PC-9 (cell line): ENCODE measurements at regions not wholly inside any gene's neighbourhood (a gene's known extent, or its start where the extent isn't known, plus 50 kb on each side); places are given as distances from the start of the nearest gene placed in this dataset.

Source experiments
- BruUV-seq: library from RNA; stranded (reverse); fragments of 400-500 nt; replicated peaks from 2 replicates; lab custom pipeline; 2021; lab: Mats Ljungman, UMichigan
- CTCF ChIA-PET: fragments of 300-600 bp; sonication (Branson Sonifier 250); formaldehyde crosslinking; loops from one replicate; lab custom pipeline; 2022; ENCODE audit warnings: antibody characterized with exemption; lab: Charles Lee
- POLR2A ChIA-PET: fragments of 300-600 bp; sonication (Branson Sonifier 250); formaldehyde crosslinking; loops from one replicate; lab custom pipeline; 2022; ENCODE audit warnings: antibody characterized with exemption; ENCODE audit not compliant: unreplicated experiment; lab: Charles Lee
- DNase-seq, 2 experiments: peaks; one replicate each; pipeline versions ENCODE4 v3.0.0 to v3.0.0-alpha.2; 2015 to 2022; ENCODE audit warnings: mixed read lengths in 1 of 2
- H2AFZ ChIP-seq: fragments of 200-600 bp; sonication (generic); 2 replicates; pipeline ENCODE4 v1.8.1; 2017; ENCODE audit warnings: antibody characterized with exemption
- H3F3A ChIP-seq: fragments of 200-600 bp; sonication (generic); 2 replicates; pipeline ENCODE4 v1.8.1; 2017; ENCODE audit warnings: antibody characterized with exemption, mild to moderate bottlenecking, low read depth; ENCODE audit not compliant: insufficient read depth
- H3K27ac ChIP-seq: fragments of 200-600 bp; sonication (generic); 2 replicates; pipeline ENCODE4 v1.6.1; 2016; ENCODE audit warnings: mixed run types
- H3K27me3 ChIP-seq: fragments of 200-600 bp; sonication (generic); 2 replicates; pipeline ENCODE4 v1.6.1; 2016; ENCODE audit warnings: low read depth, mixed run types; ENCODE audit not compliant: insufficient read depth
- H3K36me3 ChIP-seq: fragments of 200-600 bp; sonication (generic); 2 replicates; pipeline ENCODE4 v1.6.1; 2016; ENCODE audit warnings: low read depth, mixed run types
- H3K4me1 ChIP-seq: fragments of 200-600 bp; sonication (generic); replicated peaks from 2 replicates; pipeline ENCODE4 v1.6.1; 2016; ENCODE audit warnings: mixed run types; ENCODE audit not compliant: insufficient read depth
- H3K4me2 ChIP-seq: fragments of 200-600 bp; sonication (generic); 2 replicates; pipeline ENCODE4 v1.6.1; 2017; ENCODE audit warnings: mixed run types
- H3K4me3 ChIP-seq: fragments of 200-600 bp; sonication (generic); 2 replicates; pipeline ENCODE4 v1.6.1; 2016; ENCODE audit warnings: mixed run types
- H3K79me2 ChIP-seq: fragments of 200-600 bp; sonication (generic); 2 replicates; pipeline ENCODE4 v1.6.1; 2017; ENCODE audit warnings: low read depth, mixed run types
- H3K9me2 ChIP-seq: fragments of 200-600 bp; sonication (generic); 2 replicates; pipeline ENCODE4 v1.8.1; 2017; ENCODE audit warnings: mild to moderate bottlenecking; ENCODE audit not compliant: insufficient read depth
- H3K9me3 ChIP-seq: fragments of 200-600 bp; sonication (generic); 2 replicates; pipeline ENCODE4 v1.8.1; 2016; ENCODE audit warnings: low read depth; ENCODE audit not compliant: insufficient read depth
- H4K20me1 ChIP-seq: fragments of 200-600 bp; sonication (generic); 2 replicates; pipeline ENCODE4 v1.8.1; 2017; ENCODE audit not compliant: insufficient read depth
- EZH2 ChIP-seq: fragments of 200-600 bp; sonication (generic); IDR thresholded peaks from 2 replicates; pipeline ENCODE4 v1.8.0; 2017; ENCODE audit warnings: antibody characterized with exemption, low read depth
- intact Hi-C: fragments of 100-400 bp; cut with micrococcal nuclease; formaldehyde crosslinking; loops from one replicate; pipeline ENCODE4 v1.10.0; 2022; ENCODE audit not compliant: unreplicated experiment
- TF ChIP-seq, protein P1 (sequence below): fragments of 200-600 bp; sonication (generic); conservative IDR thresholded peaks from 2 replicates; pipeline ENCODE4 v1.6.1; 2017; ENCODE audit warnings: mixed run types, antibody characterized with exemption, mild to moderate bottlenecking, moderate library complexity

DNA sequence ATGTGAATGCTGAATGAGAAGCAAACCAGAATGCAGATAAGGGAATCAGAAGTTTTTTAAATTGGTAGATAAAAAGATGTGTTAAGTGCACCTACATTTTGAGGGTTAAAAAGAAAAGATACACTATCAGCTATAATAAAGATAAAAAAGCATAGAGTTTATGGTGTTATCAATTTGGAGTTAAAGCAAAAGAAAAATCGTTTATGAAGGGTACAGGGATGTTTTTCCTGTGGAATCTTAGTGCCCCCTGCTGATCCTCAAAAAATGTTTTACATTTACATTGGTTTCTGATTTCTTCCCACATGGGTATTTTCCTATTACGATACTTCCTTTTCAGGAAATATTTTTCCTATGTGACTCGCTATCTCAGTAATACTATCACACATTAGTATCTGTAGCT is 293.5 kb downstream of the MRPL39 start:
- BruUV-seq: no TSS peak
- no peak for TF ChIP-seq EZH2
- TF ChIP-seq, protein P1, sequence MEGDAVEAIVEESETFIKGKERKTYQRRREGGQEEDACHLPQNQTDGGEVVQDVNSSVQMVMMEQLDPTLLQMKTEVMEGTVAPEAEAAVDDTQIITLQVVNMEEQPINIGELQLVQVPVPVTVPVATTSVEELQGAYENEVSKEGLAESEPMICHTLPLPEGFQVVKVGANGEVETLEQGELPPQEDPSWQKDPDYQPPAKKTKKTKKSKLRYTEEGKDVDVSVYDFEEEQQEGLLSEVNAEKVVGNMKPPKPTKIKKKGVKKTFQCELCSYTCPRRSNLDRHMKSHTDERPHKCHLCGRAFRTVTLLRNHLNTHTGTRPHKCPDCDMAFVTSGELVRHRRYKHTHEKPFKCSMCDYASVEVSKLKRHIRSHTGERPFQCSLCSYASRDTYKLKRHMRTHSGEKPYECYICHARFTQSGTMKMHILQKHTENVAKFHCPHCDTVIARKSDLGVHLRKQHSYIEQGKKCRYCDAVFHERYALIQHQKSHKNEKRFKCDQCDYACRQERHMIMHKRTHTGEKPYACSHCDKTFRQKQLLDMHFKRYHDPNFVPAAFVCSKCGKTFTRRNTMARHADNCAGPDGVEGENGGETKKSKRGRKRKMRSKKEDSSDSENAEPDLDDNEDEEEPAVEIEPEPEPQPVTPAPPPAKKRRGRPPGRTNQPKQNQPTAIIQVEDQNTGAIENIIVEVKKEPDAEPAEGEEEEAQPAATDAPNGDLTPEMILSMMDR: no peak
- no peaks in the 10 kb centered on the region for H3K9me3 ChIP-seq
- no peaks in the 10 kb centered on the region for H3K79me2 ChIP-seq
- H2AFZ ChIP-seq: no peak overlapping the region
- no peak overlapping the region for H3K27ac ChIP-seq
- H4K20me1 ChIP-seq: no peaks in the 10 kb centered on the region
- H3K9me2 ChIP-seq: no peaks in the 10 kb centered on the region
- H3K36me3 ChIP-seq: no peaks in the 10 kb centered on the region
- no peak for DNase-seq
- H3K4me1 ChIP-seq: no peaks in the 10 kb centered on the region
- no peak overlapping the region for H3K4me3 ChIP-seq
- H3F3A ChIP-seq: no peaks in the 10 kb centered on the region
- ChIA-PET POLR2A (no interaction called here), CTCF (no interaction called here)
- no peaks in the 10 kb centered on the region for H3K27me3 ChIP-seq
- intact Hi-C loops: no loop called here
- H3K4me2 ChIP-seq: no peak overlapping the region

DNA sequence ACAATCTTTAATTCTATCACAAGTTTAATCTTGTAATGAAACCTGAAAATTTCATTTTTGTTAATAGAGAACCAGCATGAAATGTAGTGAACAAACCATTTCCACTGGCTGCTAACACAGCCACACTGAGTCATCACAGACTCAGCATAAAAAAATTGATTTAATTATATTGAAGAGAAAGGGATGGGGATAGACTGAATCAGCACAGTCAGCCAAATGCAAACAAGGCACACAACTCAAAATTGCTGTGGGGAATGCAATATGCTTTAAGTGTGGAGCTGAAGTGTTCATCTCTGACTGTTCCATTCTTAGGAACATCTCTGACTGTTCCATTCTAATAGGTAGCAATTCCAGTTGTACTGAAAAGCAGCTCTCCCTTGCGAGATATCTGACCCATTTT is 299.8 kb downstream of the MRPL39 start:
- POLR2A ChIA-PET: no interaction called here
- DNase-seq: no peak

GRCh38 chr21:25304611-25305010 is 302.7 kb downstream of the MRPL39 start:
- no peaks in the 10 kb centered on the region for H3K4me1 ChIP-seq
- no peaks in the 10 kb centered on the region for H3K9me3 ChIP-seq
- H3K36me3 ChIP-seq: no peaks in the 10 kb centered on the region
- no peak for DNase-seq
- no peaks in the 10 kb centered on the region for H3F3A ChIP-seq
- TF ChIP-seq, protein P1: no peak
- no peak for TF ChIP-seq EZH2
- H3K9me2 ChIP-seq: no peaks in the 10 kb centered on the region
- H3K27ac ChIP-seq: no peak overlapping the region
- intact Hi-C loops: no loop called here
- no TSS peak for BruUV-seq
- no peak overlapping the region for H2AFZ ChIP-seq
- no peaks in the 10 kb centered on the region for H4K20me1 ChIP-seq
- ChIA-PET CTCF (no interaction called here), POLR2A (no interaction called here)
- H3K4me3 ChIP-seq: no peak overlapping the region
- no peaks in the 10 kb centered on the region for H3K79me2 ChIP-seq
- H3K4me2 ChIP-seq: no peak overlapping the region
- H3K27me3 ChIP-seq: no peaks in the 10 kb centered on the region

More for the DNA sequence above, 299.8 kb downstream of the MRPL39 start:
- H3K36me3 ChIP-seq: no peaks in the 10 kb centered on the region
- no TSS peak for BruUV-seq
- H3K4me2 ChIP-seq: no peak overlapping the region
- no peaks in the 10 kb centered on the region for H3K79me2 ChIP-seq
- no peaks in the 10 kb centered on the region for H3K27me3 ChIP-seq
- intact Hi-C loops: no loop called here
- H3K9me2 ChIP-seq: no peaks in the 10 kb centered on the region
- no peak overlapping the region for H3K27ac ChIP-seq
- H3K4me1 ChIP-seq: no peaks in the 10 kb centered on the region
- no peak for TF ChIP-seq EZH2
- TF ChIP-seq, protein P1: no peak
- H4K20me1 ChIP-seq: no peaks in the 10 kb centered on the region
- no peaks in the 10 kb centered on the region for H3K9me3 ChIP-seq
- no peak overlapping the region for H3K4me3 ChIP-seq
- no peak overlapping the region for H2AFZ ChIP-seq
- CTCF ChIA-PET: no interaction called here
- no peaks in the 10 kb centered on the region for H3F3A ChIP-seq
